MM.1S (cell line): ENCODE measurements at regions not wholly inside any gene's neighbourhood (a gene's known extent, or its start where the extent isn't known, plus 50 kb on each side); places are given as distances from the start of the nearest gene placed in this dataset.
A peak's percentile ranks its signal among the peaks of the same experiment; 100 is the strongest.

ENCODE experiments used
- DNase-seq: peaks from one replicate; pipeline ENCODE4 v3.0.0-alpha.2; 2015
- H2AFZ ChIP-seq: fragments of 300-600 bp; sonication (generic); 2 replicates; pipeline ENCODE4 v1.6.0; 2016; ENCODE audit warnings: antibody characterized with exemption, low read length
- H3F3A ChIP-seq: fragments of 300-600 bp; sonication (generic); 2 replicates; pipeline ENCODE4 v1.6.1; 2016; ENCODE audit warnings: mild to moderate bottlenecking, antibody characterized with exemption, low read length, moderate library complexity, mixed read lengths; ENCODE audit not compliant: insufficient read depth
- H3K27ac ChIP-seq: fragments of 300-600 bp; sonication (generic); 2 replicates; pipeline ENCODE4 v1.5.1; 2016; ENCODE audit warnings: mild to moderate bottlenecking, low read length
- H3K27me3 ChIP-seq: fragments of 300-600 bp; sonication (generic); replicated peaks from 2 replicates; pipeline ENCODE4 v1.6.0; 2016; ENCODE audit warnings: low read length; ENCODE audit not compliant: insufficient read depth
- H3K36me3 ChIP-seq: fragments of 300-600 bp; sonication (generic); replicated peaks from 2 replicates; pipeline ENCODE4 v1.6.1; 2016; ENCODE audit warnings: mild to moderate bottlenecking, low read length, mixed read lengths; ENCODE audit not compliant: insufficient read depth
- H3K4me1 ChIP-seq: fragments of 300-600 bp; sonication (generic); 2 replicates; pipeline ENCODE4 v1.6.1; 2016; ENCODE audit warnings: low read length, mixed read lengths
- H3K4me2 ChIP-seq: fragments of 300-600 bp; sonication (generic); 2 replicates; pipeline ENCODE4 v1.6.0; 2016; ENCODE audit warnings: low read depth, low read length
- H3K4me3 ChIP-seq: fragments of 300-600 bp; sonication (generic); 2 replicates; pipeline ENCODE4 v1.5.1; 2016; ENCODE audit warnings: low read length, mixed read lengths
- H3K79me2 ChIP-seq: fragments of 300-600 bp; sonication (generic); 2 replicates; pipeline ENCODE4 v1.6.1; 2016; ENCODE audit warnings: mixed run types, low read length, mixed read lengths
- H3K9ac ChIP-seq: fragments of 300-600 bp; sonication (generic); 2 replicates; pipeline ENCODE4 v1.6.1; 2016; ENCODE audit warnings: low read length, mixed read lengths
- H3K9me2 ChIP-seq: fragments of 300-600 bp; sonication (generic); replicated peaks from 2 replicates; pipeline ENCODE4 v1.6.1; 2016; ENCODE audit warnings: mild to moderate bottlenecking, low read length, mixed read lengths; ENCODE audit not compliant: insufficient read depth
- H3K9me3 ChIP-seq: fragments of 300-600 bp; sonication (generic); replicated peaks from 2 replicates; pipeline ENCODE4 v1.6.1; 2016; ENCODE audit warnings: mild to moderate bottlenecking, low read length, mixed read lengths; ENCODE audit not compliant: insufficient read depth
- H4K20me1 ChIP-seq: fragments of 300-600 bp; sonication (generic); 2 replicates; pipeline ENCODE4 v1.6.1; 2016; ENCODE audit warnings: mild to moderate bottlenecking, low read length, moderate library complexity, mixed read lengths; ENCODE audit not compliant: insufficient read depth
- EZH2 ChIP-seq: fragments of 300-600 bp; sonication (generic); optimal IDR thresholded peaks from 2 replicates; pipeline ENCODE3; 2017; ENCODE audit warnings: low read depth, mild to moderate bottlenecking, antibody characterized with exemption, low read length, mixed read lengths
- EZH2phosphoT487 ChIP-seq: fragments of 300-600 bp; sonication (generic); IDR thresholded peaks from 2 replicates; pipeline ENCODE4 v1.6.1; 2018; ENCODE audit warnings: antibody characterized with exemption, low read length
- TF ChIP-seq, protein P1 (sequence below): fragments of 300-600 bp; sonication (generic); IDR thresholded peaks from 2 replicates; pipeline ENCODE4 v1.5.1; 2016; ENCODE audit warnings: antibody characterized with exemption, low read length, mixed read lengths

DNA sequence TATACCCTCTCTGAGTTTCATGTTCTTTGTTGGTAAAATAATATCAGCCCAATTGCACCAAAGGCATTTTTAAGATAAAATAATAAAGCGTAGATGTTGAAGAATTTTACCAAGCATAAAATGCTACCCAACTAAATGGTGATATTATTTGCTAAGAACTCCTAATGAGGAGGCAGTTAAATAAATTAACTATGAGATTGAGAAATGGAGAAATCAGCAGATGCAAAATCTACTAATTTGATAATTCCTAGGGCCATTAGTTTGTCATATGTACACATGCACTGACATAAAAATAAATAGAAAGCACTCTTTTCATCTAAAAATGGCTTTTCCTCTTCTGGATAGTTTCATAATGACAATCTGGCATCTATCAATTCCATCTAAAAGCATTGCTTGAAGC is 681.5 kb upstream of the FAM98A start:
- H3K4me3 ChIP-seq = no peak overlapping the region
- no peak overlapping the region for H2AFZ ChIP-seq
- H3K27me3 ChIP-seq = no peaks in the 10 kb centered on the region
- H3F3A ChIP-seq = no peaks in the 10 kb centered on the region
- H3K4me1 ChIP-seq = no peaks in the 10 kb centered on the region
- no peaks in the 10 kb centered on the region; the same call in 1 of the 2 replicates for H3K9me3 ChIP-seq
- H3K79me2 ChIP-seq = no peaks in the 10 kb centered on the region
- no peak overlapping the region for H3K9ac ChIP-seq
- H4K20me1 ChIP-seq = no peaks in the 10 kb centered on the region
- H3K9me2 ChIP-seq = no peaks in the 10 kb centered on the region
- no peak for DNase-seq
- no peak overlapping the region for H3K27ac ChIP-seq
- no peak overlapping the region for H3K4me2 ChIP-seq
- H3K36me3 ChIP-seq = no peaks in the 10 kb centered on the region
- TF ChIP-seq, protein P1, sequence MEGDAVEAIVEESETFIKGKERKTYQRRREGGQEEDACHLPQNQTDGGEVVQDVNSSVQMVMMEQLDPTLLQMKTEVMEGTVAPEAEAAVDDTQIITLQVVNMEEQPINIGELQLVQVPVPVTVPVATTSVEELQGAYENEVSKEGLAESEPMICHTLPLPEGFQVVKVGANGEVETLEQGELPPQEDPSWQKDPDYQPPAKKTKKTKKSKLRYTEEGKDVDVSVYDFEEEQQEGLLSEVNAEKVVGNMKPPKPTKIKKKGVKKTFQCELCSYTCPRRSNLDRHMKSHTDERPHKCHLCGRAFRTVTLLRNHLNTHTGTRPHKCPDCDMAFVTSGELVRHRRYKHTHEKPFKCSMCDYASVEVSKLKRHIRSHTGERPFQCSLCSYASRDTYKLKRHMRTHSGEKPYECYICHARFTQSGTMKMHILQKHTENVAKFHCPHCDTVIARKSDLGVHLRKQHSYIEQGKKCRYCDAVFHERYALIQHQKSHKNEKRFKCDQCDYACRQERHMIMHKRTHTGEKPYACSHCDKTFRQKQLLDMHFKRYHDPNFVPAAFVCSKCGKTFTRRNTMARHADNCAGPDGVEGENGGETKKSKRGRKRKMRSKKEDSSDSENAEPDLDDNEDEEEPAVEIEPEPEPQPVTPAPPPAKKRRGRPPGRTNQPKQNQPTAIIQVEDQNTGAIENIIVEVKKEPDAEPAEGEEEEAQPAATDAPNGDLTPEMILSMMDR = no peak
- TF ChIP-seq EZH2phosphoT487 = no peak
- TF ChIP-seq EZH2 = no peak

DNA sequence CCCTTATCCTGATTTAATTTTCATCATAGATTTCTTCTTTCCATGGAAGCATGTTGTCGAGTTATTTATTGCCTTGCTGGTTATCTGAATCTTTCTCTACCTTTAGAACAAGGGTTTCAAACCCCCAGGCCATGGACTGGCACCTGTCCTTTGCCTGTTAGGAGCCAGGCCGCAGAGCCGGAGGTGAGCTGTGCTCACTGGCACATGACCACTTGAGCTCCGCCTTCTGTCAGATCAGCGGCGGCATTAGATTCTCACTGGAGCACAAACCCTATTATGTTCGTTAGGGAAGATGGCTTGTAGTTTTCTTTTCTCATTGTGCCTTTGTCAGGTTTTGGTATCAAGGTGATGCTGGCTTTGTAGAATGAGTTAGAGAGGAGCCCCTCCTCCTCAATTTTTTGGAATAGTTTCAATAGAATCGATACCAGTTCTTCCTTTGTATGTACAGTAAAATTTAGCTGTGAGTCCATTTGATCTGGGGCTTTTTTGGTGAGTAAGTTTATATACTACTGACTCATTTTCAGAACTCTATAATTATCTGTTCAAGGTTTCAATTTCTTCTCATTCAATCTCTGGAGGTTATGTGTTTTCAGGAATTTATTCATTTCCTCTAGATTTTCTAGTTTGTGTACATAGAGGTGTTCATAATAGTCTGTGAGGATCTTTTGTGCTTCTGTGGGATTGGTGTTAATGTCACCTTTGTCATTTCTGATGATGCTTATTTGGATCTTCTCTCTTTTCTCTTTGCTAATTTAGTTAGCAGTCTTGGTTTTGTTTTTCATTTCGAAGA is 668.0 kb upstream of the FAM98A start:
- Histone ChIP-seq H3K4me1 (peaks cover 12% of the 10 kb centered on the region), H3K4me2 (peak overlapping the region; percentile 42), H2AFZ (peak overlapping the region; percentile 30), H3K27ac (peak overlapping the region; percentile 64), H3K79me2 (no peaks in the 10 kb centered on the region), H3K4me3 (peak overlapping the region; percentile 21), H3K9me3 (no peaks in the 10 kb centered on the region), H3F3A (peaks cover 14% of the 10 kb centered on the region; the same call in 1 of the 2 replicates), H3K36me3 (no peaks in the 10 kb centered on the region), H3K9me2 (no peaks in the 10 kb centered on the region), H3K9ac (peak overlapping the region; percentile 29; the same call in 1 of the 2 replicates), H3K27me3 (no peaks in the 10 kb centered on the region), H4K20me1 (no peaks in the 10 kb centered on the region)
- DNase-seq = peak; percentile 69
- TF ChIP-seq, protein P1 = no peak
- TF ChIP-seq EZH2phosphoT487 (no peak), EZH2 (no peak)

DNA sequence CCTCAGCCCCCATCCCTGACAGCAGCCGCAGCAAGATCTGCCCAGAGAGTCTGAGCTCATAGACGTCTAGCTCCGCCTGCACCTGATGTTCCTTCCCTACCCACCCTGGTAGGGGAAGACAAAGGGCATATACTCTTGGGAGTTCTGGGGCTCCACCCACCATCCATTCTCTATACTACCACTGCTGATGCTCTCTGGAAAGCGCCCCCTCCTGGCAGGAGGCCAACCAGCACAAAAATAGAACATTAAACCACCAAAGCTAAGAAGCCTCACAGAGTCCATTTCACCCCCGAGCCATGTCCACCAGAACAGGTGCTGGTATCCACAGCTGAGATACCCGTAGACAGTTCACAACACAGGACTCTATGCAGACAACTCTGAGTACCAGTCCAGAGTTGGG is 662.6 kb upstream of the FAM98A start:
- Histone ChIP-seq H3K27me3 (no peaks in the 10 kb centered on the region), H3K36me3 (no peaks in the 10 kb centered on the region), H3K4me3 (no peak overlapping the region), H3K27ac (no peak overlapping the region), H3K9me2 (no peaks in the 10 kb centered on the region), H3K9ac (no peak overlapping the region), H4K20me1 (no peaks in the 10 kb centered on the region), H3K4me2 (no peak overlapping the region), H3K4me1 (peaks cover 9% of the 10 kb centered on the region), H2AFZ (no peak overlapping the region), H3F3A (peaks cover 4% of the 10 kb centered on the region; the same call in 1 of the 2 replicates), H3K9me3 (no peaks in the 10 kb centered on the region), H3K79me2 (no peaks in the 10 kb centered on the region)
- DNase-seq = no peak
- TF ChIP-seq EZH2 (no peak), EZH2phosphoT487 (no peak)
- TF ChIP-seq, protein P1 = no peak
